ENCODE measurements at regions not wholly inside any gene's neighbourhood (a gene's known extent, or its start where the extent isn't known, plus 50 kb on each side); places are given as distances from the start of the nearest gene placed in this dataset.

DNA sequence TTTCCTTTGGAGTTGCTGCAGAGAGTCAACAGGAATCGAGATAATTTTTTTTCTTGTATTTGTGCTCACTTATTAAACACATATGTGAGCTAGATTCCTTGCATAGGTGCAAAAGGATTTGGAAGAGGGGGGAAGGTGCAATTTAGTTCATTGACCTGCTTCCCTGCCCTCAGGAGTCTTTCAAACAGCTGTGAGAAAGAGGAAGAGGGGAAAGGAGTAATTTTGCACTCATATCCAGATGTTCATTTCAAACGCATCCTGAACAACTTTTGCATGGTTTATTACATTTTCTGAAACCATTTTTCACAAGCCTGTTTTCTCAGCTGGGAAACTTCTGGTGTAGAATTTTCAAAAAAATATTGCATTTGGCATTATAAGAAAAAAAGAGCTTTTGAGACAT lies 795.0 kb downstream of the MAFB start:
- no peak overlapping the region for H3K4me3 Mint-ChIP-seq (ENCODE audit: unreplicated experiment)
- H3K36me3 Mint-ChIP-seq (ENCODE audit: low read depth), result no peaks in the 10 kb centered on the region
- no peaks in the 10 kb centered on the region for H3K9me3 Mint-ChIP-seq (ENCODE audit: low read depth)
- no peaks in the 10 kb centered on the region for H3K27me3 Mint-ChIP-seq (ENCODE audit: low read depth)
- no peak for DNase-seq (ENCODE audit: low spot score)
- H3K27ac Mint-ChIP-seq (ENCODE audit: unreplicated experiment), result no peak overlapping the region
- TF ChIP-seq CTCF (IDR thresholded peaks at IDR 0.05), result no peak
- peaks cover 31% of the 10 kb centered on the region for H3K4me1 Mint-ChIP-seq (ENCODE audit: low read depth)

DNA sequence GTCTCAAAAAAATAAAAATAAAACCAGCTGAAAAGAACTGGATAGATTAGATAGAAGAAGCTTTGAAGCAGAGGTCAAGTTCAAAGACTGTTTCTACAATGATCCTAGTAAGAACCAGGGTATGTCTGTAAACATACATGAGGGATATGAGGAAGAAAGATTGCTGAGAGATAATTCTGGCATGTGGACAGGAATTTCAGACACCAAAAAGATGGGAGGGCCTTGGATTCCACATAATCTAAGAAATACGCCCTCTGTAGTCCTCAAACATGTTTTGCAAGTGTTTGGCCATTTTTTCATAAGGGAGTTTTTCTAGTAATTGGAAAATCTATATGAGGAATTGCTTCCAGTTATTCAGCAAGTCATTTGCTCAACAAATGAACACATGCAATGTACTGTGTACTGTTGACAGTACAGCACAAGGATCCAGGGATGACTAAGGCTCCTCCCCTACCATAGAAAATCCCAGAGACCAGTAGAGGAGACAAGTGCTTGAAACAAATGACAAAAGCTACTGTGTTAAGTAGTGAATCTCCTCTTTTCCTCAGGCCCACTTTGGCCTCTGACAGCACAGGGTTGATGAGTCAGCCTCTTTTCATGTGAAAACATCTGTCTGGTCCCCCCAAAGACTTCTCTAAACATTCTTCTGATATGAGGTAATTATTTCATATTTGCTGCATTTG lies 795.9 kb downstream of the MAFB start:
- H3K27ac Mint-ChIP-seq (ENCODE audit: unreplicated experiment), result peak overlapping the region; percentile 8
- DNase-seq (ENCODE audit: low spot score), result no peak

GRCh38 chr20:39890697-39891096 lies 798.3 kb downstream of the MAFB start:
- peaks cover 23% of the 10 kb centered on the region for H3K4me1 Mint-ChIP-seq (ENCODE audit: low read depth)
- DNase-seq (ENCODE audit: low spot score), result no peak

More for the DNA sequence above, 795.9 kb downstream of the MAFB start:
- Mint-ChIP-seq H3K27me3 (ENCODE audit: low read depth) (no peaks in the 10 kb centered on the region), H3K4me3 (ENCODE audit: unreplicated experiment) (no peak overlapping the region), H3K9me3 (ENCODE audit: low read depth) (no peaks in the 10 kb centered on the region), H3K4me1 (ENCODE audit: low read depth) (peaks cover 31% of the 10 kb centered on the region), H3K36me3 (ENCODE audit: low read depth) (no peaks in the 10 kb centered on the region)
- TF ChIP-seq CTCF (IDR thresholded peaks at IDR 0.05), result peak; percentile 71

GRCh38 chr20:39888310-39888709 lies 800.7 kb downstream of the MAFB start:
- H3K4me1 Mint-ChIP-seq (ENCODE audit: low read depth), result peaks cover 20% of the 10 kb centered on the region
- no peak overlapping the region for H3K27ac Mint-ChIP-seq (ENCODE audit: unreplicated experiment)
- no peak overlapping the region for H3K4me3 Mint-ChIP-seq (ENCODE audit: unreplicated experiment)
- TF ChIP-seq CTCF (IDR thresholded peaks at IDR 0.05), result no peak
- H3K36me3 Mint-ChIP-seq (ENCODE audit: low read depth), result no peaks in the 10 kb centered on the region
- H3K27me3 Mint-ChIP-seq (ENCODE audit: low read depth), result no peaks in the 10 kb centered on the region
- DNase-seq (ENCODE audit: low spot score), result no peak
- H3K9me3 Mint-ChIP-seq (ENCODE audit: low read depth), result no peaks in the 10 kb centered on the region

More at GRCh38 chr20:39890697-39891096, 798.3 kb downstream of the MAFB start:
- TF ChIP-seq CTCF (IDR thresholded peaks at IDR 0.05), result no peak
- H3K4me3 Mint-ChIP-seq (ENCODE audit: unreplicated experiment), result no peak overlapping the region
- H3K9me3 Mint-ChIP-seq (ENCODE audit: low read depth), result no peaks in the 10 kb centered on the region
- H3K27me3 Mint-ChIP-seq (ENCODE audit: low read depth), result no peaks in the 10 kb centered on the region
- H3K27ac Mint-ChIP-seq (ENCODE audit: unreplicated experiment), result no peak overlapping the region
- no peaks in the 10 kb centered on the region for H3K36me3 Mint-ChIP-seq (ENCODE audit: low read depth)

DNA sequence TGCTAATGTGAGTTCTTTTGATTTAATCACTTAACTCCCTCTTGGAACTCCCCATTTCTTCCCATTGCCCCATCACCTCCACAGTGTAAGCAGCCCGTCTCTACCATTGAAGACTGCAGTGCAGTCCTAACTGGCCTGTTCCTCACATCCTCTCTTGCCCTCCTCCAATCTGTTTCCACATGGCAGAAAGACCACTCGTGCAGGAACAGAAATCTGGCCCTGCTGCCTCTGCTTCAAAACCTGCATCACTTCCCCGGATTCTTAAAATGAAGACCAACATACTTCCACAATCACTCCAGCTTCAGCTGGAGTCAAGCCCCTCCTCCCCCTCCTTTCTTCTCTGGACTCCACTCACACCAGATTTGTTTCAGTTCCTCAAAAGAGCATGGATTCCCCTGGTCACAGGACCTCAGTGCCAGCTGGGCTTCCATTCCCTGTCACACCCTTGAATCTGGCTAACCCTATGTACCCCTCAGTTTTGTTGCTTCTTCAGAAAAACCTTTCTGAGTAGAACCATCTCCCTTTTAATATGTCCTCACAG lies 802.3 kb downstream of the MAFB start:
- no peaks in the 10 kb centered on the region for H3K36me3 Mint-ChIP-seq (ENCODE audit: low read depth)
- no peak for DNase-seq (ENCODE audit: low spot score)
- H3K27ac Mint-ChIP-seq (ENCODE audit: unreplicated experiment), result no peak overlapping the region
- no peak overlapping the region for H3K4me3 Mint-ChIP-seq (ENCODE audit: unreplicated experiment)
- no peak for TF ChIP-seq CTCF (IDR thresholded peaks at IDR 0.05)
- H3K4me1 Mint-ChIP-seq (ENCODE audit: low read depth), result peaks cover 26% of the 10 kb centered on the region
- peaks cover 3% of the 10 kb centered on the region for H3K9me3 Mint-ChIP-seq (ENCODE audit: low read depth)
- H3K27me3 Mint-ChIP-seq (ENCODE audit: low read depth), result no peaks in the 10 kb centered on the region

Data from chondrocyte (in vitro differentiated cells).